Uterus (tissue), 3 donors: ENCODE measurements at regions not wholly inside any gene's neighbourhood (a gene's known extent, or its start where the extent isn't known, plus 50 kb on each side); places are given as distances from the start of the nearest gene placed in this dataset.

Experiments
- DNase-seq, 2 donors: peaks; one replicate each; pipeline ENCODE4 v3.0.0-alpha.2; 2019 to 2020
- H3K27ac ChIP-seq, 2 donors: fragments of 200-600 bp; sonication (generic); 1 replicate in 1 of 2; 2 replicates in 1 of 2; pipeline ENCODE4 v1.5.1; 2016 to 2018
- H3K27me3 ChIP-seq, 2 donors: fragments of 200-600 bp; sonication (generic); one replicate each; pipeline ENCODE4 v1.5.1; 2018 to 2019; ENCODE audit warnings: control low read depth in 1 of 2
- H3K36me3 ChIP-seq, 2 donors: fragments of 200-600 bp; sonication (generic); one replicate each; pipeline ENCODE4 v1.5.1; 2019; ENCODE audit warnings: control low read depth in 1 of 2
- H3K4me1 ChIP-seq, 2 donors: fragments of 200-600 bp; sonication (generic); one replicate each; pipeline ENCODE4 v1.5.1; 2018 to 2019; ENCODE audit warnings: control low read depth in 1 of 2
- H3K4me3 ChIP-seq, 2 donors: fragments of 200-600 bp; sonication (generic); 1 replicate in 1 of 2; 2 replicates in 1 of 2; pipeline ENCODE4 v1.5.1; 2018 to 2019; ENCODE audit warnings: mild to moderate bottlenecking in 1 of 2
- H3K9me3 ChIP-seq, 2 donors: fragments of 200-600 bp; sonication (generic); one replicate each; pipeline ENCODE4 v1.5.1; 2019; ENCODE audit warnings: control low read depth in 1 of 2
- CTCF ChIP-seq, 4 experiments: fragments of 200-600 bp in 2 of 4; fragments of 450-650 bp in 2 of 4; sonication (generic) in 2 of 4; IDR thresholded peaks; one replicate each; pipeline ENCODE4 v1.5.1; 2016 to 2019; ENCODE audit warnings: antibody characterized with exemption in 4 of 4, mild to moderate bottlenecking in 2 of 4, moderate library complexity in 1 of 4
- POLR2A ChIP-seq, 2 donors: fragments of 450-650 bp; IDR thresholded peaks; one replicate each; pipeline ENCODE4 v1.6.1; 2016; ENCODE audit warnings: antibody characterized with exemption in 2 of 2, mild to moderate bottlenecking in 1 of 2, moderate library complexity in 1 of 2
- intact Hi-C: fragments of 100-400 bp; cut with DNase I; formaldehyde crosslinking; loops from one replicate; pipeline ENCODE4 v1.15.1; 2023; ENCODE audit warnings: low total_unique reads
- donor health status: DM: yes; HTN: yes; CAD: no.

GRCh38 chr1:228937351-228937750 lies 202.1 kb downstream of the RHOU start:
- no peaks in the 10 kb centered on the region for H3K27me3 ChIP-seq
- TF ChIP-seq POLR2A (IDR thresholded peaks at IDR 0.05), result no peak
- no peak for TF ChIP-seq CTCF (IDR thresholded peaks at IDR 0.05)
- no peak for DNase-seq
- no peaks in the 10 kb centered on the region for H3K9me3 ChIP-seq
- intact Hi-C loops, result no loop called here
- H3K4me1 ChIP-seq, result no peaks in the 10 kb centered on the region
- no peaks in the 10 kb centered on the region for H3K36me3 ChIP-seq
- no peak overlapping the region for H3K27ac ChIP-seq
- no peak overlapping the region for H3K4me3 ChIP-seq

DNA sequence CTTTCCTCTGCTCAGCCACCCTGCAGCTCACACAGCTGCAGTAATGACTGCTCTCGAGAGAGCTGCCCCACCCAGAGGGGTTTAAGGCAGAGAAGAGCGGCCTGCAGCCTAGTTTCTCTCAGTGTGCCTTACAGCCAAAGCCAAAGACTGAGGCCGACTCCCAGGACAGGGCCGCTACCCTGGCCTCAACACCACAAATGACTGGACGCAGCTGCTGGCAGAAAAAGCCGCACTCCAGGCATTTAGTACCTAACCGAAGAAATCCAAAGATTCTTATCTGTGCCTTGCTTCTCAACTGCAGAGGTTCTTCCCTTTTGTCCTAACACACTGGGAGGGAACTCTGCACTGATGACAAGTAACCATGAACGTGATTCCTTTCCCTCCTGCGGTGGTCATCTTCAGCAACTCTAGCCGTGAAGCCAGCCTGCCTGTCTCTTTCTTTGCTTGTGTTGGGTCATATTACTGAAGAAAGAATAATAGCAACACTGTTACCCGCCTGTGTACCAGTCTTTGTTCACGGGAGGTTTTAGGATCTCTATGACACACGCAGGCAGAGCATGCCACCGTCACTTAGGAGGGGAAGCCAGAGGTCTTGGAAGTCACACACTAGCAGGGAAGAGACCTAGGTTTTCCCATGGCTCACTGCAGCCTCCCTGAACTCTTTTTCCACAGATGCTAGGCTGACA lies 202.7 kb downstream of the RHOU start:
- TF ChIP-seq POLR2A (IDR thresholded peaks at IDR 0.05) (no peak), CTCF (IDR thresholded peaks at IDR 0.05) (no peak)
- Histone ChIP-seq H3K4me3 (no peak overlapping the region), H3K36me3 (no peaks in the 10 kb centered on the region), H3K27ac (peak overlapping the region; percentile 59 to 68), H3K9me3 (no peaks in the 10 kb centered on the region), H3K27me3 (no peaks in the 10 kb centered on the region), H3K4me1 (no peaks in the 10 kb centered on the region)
- intact Hi-C loops, result no loop called here
- peak; percentile 28 to 44 for DNase-seq

- peak in 1 of 2 donors; percentile 40 for DNase-seq
- Histone ChIP-seq H3K4me1 (no peaks in the 10 kb centered on the region), H3K4me3 (no peak overlapping the region), H3K9me3 (no peaks in the 10 kb centered on the region), H3K27ac (peak overlapping the region; percentile 59 to 68), H3K36me3 (no peaks in the 10 kb centered on the region), H3K27me3 (no peaks in the 10 kb centered on the region)
- TF ChIP-seq POLR2A (IDR thresholded peaks at IDR 0.05) (no peak), CTCF (IDR thresholded peaks at IDR 0.05) (no peak)
- intact Hi-C loops, result no loop called here
These were observed 203.2 kb downstream of the RHOU start for GRCh38 chr1:228938537-228938901.

GRCh38 chr1:228939001-228939691 lies 203.9 kb downstream of the RHOU start:
- intact Hi-C loops, result no loop called here
- H3K9me3 ChIP-seq, result no peaks in the 10 kb centered on the region
- H3K36me3 ChIP-seq, result no peaks in the 10 kb centered on the region
- TF ChIP-seq CTCF (IDR thresholded peaks at IDR 0.05) (no peak), POLR2A (IDR thresholded peaks at IDR 0.05) (no peak)
- peak overlapping the region; percentile 48 to 59 for H3K27ac ChIP-seq
- H3K27me3 ChIP-seq, result no peaks in the 10 kb centered on the region
- no peak overlapping the region for H3K4me3 ChIP-seq
- no peak for DNase-seq
- no peaks in the 10 kb centered on the region for H3K4me1 ChIP-seq

DNA sequence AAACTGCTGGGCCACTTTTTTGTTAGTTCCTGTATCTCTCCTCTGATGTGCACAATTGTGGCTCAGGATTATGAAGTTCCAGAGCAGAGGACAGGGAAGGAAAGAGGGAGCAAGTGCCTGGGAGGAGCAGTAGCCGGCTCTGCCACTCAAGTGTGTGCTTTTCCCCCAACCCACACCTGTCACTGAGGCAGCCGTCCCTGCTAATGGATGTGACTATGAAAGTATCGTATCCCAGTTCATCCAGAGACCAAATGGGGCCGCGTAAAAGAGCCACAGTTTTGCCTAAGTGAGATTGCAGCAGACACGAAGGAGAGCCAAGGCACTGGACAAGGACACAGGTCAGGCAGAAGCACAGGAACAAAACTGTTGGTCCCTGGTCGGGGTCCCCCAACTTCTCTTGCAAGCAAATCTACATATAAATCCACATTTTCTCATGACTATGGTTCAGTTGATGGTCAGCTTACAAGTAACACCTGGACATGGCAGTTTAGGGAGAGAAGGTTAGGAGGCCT lies 204.7 kb downstream of the RHOU start:
- DNase-seq, result no peak
- H3K36me3 ChIP-seq, result no peaks in the 10 kb centered on the region
- no peaks in the 10 kb centered on the region for H3K27me3 ChIP-seq
- H3K4me3 ChIP-seq, result no peak overlapping the region
- intact Hi-C loops, result no loop called here
- H3K27ac ChIP-seq, result no peak overlapping the region
- H3K9me3 ChIP-seq, result no peaks in the 10 kb centered on the region
- no peaks in the 10 kb centered on the region for H3K4me1 ChIP-seq
- TF ChIP-seq CTCF (IDR thresholded peaks at IDR 0.05) (no peak), POLR2A (IDR thresholded peaks at IDR 0.05) (no peak)
